Stimulated activated CD4-positive, alpha-beta T cell treated with anti-CD3 and anti-CD28 coated beads, Interleukin-2, amount 100 ng/mL, for 24 hours (primary cell): ENCODE measurements at regions not wholly inside any gene's neighbourhood (a gene's known extent, or its start where the extent isn't known, plus 50 kb on each side); places are given as distances from the start of the nearest gene placed in this dataset.

Experiments
- DNase-seq, 2 donors: peaks; one replicate each; pipeline ENCODE4 v3.0.0-alpha.2; 2020

DNA sequence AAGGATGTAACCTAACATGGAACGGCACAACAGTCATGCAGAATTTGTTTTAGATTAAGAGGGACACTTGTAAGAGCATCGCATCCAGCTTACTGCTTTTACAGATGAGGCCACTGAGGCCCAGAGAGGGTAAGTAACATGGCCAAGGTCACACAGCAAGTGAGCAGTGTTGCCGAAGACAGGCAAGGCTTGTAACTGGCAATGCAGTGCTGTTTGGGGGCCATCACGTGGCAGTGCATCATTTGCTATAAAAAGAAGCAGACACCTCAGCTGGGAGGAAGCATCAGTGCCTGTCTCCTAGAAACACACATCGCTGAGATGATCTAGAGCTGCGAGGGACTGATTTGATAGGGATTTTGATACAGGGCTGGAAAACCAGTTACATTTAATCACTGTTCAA is 108.2 kb upstream of the PROK2 start:
- no peak for DNase-seq

DNA sequence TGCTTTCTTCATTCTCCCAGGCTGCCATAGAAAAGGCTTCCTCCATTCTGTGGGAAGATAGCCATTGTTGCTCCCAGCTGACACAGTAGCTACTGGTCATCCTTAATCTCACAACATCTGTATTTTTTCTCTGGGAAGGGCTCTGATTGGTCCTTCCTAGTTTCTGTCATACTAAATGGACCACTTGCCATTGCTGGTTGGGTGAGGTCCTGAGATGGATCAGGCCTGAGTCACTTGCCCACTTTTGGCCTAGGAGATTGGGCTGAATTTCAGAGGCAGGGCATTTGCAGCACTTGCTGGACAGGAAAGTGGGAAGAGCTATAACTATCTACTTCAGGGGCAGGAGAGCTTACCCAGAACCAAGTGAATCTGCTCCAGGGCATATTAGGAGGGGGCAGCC is 106.5 kb upstream of the PROK2 start:
- DNase-seq, result no peak

DNA sequence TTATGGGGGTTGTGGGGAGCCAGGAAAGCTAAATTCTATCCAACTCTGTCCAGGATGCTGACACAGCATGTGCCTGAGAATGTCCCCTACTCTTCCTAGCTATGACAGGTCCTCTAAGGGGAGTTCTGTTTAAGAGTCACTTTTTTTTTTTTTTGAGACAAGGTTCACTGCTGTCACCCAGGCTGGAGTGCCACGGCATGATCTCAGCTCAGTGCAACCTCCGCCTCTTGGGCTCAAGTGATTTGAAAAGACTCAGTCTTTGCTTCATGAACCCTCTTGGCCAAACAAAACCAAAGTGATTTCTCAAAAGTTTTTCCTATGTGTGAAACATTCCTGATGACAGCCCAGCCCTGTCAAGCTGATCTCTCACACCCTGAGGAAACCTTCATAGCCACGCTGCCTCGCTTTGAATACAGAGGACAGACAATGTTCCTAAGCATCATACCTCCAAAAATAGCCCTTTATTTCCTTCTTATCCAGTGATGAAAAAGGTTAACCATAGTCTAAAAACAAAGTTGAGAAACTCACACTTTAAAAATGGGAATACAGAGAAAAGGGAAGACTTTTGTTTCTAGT is 105.5 kb upstream of the PROK2 start:
- no peak for DNase-seq

DNA sequence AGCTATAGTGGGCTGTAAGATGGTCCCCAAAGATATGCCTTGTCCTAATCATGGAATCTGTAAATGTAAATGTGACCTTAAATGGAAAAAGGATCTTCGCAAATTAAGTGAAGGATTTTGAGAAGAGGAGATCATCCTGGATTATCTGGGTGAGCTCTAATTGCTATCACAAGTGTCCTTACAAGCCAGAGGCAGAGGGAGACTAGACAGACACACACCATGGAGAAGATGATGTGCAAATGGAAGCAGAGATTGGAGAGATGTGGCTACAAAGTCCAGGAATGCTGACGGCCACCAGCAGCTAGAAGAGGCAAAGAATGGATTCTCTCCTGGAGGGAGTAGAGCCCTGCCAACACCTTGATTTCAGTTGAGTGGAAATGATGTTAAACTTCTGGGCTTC is 102.3 kb upstream of the PROK2 start:
- DNase-seq, result no peak

- DNase-seq, result no peak
Measured at GRCh38 chr3:71885006-71885405, 100.1 kb upstream of the PROK2 start.

DNA sequence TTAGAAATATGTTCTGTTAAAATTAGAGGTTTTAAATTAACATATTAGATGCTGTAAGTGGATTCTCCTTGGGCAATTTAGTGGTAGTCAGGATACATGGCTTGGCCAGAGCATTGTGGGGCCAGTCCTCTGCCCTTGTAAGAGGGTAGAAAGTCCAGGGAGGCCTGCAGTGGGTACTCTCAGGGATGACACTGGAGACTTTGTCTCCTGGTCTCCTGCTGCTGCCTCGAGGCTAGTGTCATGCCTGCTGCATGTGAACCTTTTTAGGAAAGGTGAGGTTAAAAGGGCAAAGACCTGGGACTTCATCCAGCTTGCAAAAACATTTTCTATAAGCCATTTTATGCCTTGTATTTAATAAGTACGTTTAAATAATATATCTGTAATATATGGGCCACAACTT is 96.8 kb upstream of the PROK2 start:
- no peak for DNase-seq

- DNase-seq, result no peak
Measured at GRCh38 chr3:71881041-71881440, 96.1 kb upstream of the PROK2 start.

GRCh38 chr3:71879089-71879488 is 94.1 kb upstream of the PROK2 start:
- DNase-seq, result no peak

GRCh38 chr3:71876135-71877105 is 91.5 kb upstream of the PROK2 start:
- DNase-seq, result no peak

GRCh38 chr3:71875461-71875947 is 90.6 kb upstream of the PROK2 start:
- peak; percentile 82 to 86 for DNase-seq

DNA sequence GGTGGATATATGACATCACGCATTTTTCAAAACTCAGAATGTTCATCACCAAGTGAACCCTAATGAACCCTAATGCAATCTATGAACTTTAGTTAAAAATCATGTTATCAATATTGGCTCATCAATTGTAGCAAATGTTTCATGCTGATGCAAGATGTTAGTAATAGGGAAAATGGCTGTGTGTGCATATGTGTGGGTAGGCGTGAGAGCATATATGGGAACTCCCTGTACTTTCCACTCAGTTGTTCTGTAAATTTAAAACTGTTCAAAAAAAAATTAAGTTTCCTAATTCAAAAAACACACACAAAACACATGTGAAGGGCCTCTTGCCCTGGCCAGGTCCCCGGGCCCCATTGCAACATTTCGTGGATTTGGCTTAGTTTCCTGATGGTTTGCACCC is 89.7 kb upstream of the PROK2 start:
- DNase-seq, result no peak

DNA sequence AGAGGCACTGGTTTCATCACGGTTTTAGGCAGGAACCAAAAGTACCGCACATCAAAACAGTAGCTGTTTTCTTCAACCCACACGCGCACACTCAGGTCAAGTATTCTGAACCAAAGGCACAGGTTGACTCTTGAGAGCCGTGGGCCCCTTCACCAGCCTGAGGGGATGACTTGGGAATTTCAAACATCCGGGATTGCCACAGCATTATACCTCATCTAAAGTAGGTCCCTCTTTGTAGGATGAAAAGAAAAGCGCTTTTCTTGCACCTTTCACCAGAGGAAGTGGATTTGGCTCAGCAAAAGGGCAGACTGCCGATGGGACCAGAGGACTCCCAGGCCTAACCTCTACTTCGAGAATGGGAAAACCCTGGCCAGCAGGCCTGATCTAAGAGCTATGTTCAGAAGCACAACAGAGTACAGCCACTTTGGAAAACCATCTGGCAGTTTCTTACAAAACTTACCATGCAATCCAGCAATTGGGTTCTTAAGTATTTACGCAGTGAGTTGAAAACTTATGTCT is 88.2 kb upstream of the PROK2 start:
- DNase-seq, result no peak

DNA sequence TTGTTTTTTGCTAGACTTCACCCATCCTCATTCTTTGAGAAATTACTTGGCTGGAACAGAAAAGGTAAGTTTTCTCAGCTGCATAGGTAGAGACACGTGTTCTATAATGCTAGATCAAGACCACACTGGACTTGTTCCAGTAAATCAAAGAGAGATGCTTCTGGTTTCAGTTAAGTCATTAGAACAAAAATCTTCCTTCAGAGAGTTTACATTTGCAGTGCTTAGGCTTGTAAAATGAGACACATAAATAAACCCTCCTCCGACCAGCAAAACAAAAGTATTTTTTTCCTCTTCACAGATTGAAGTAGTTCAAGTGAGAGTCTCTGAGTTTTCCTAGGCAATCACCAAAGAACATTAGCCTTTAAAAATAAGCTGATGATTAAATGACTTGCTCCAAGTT is 87.3 kb upstream of the PROK2 start:
- DNase-seq, result no peak

DNA sequence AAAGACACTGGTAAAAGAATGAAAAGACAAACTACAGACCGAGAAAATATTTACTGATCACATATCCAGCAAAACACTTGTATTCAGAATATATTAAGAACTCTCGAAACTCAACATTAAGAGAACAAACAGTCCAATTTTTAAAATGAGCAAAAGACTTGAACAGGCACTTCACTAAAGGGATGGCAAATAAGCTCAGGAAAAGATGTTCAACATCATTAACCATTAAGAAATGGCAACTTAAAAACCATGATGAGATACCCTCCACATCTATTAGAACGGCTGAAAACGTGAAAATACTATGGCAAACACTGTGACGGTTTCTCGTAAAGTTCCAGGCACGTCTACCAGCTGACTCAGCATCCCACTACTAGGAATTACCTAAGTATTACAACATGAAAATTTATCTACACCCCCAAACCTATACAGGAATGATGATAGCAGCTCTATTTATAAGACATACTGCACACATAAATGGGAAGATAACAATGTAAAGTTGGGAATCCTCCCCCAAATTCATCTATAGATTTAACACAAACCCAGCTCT is 86.1 kb upstream of the PROK2 start:
- DNase-seq, result no peak

GRCh38 chr3:71868876-71869275 is 83.9 kb upstream of the PROK2 start:
- DNase-seq, result no peak

DNA sequence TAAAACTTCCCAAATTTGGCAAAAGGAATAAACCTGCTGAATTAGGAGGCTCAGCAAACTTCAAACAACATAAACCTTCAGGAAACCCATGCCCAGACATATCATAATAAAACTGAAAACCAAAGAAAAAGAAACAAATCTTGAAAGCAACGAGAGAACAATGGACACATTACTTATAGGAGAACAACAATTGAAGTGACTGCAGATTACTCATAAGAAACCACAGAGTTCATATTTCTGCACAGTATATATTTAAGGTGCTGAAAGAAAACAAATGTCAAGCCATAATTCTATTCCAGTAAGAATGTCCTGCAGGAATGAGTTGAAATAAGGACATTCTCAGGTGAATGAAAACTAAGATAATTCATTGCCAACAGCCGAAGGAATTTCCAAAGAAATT is 80.8 kb upstream of the PROK2 start:
- no peak for DNase-seq

DNA sequence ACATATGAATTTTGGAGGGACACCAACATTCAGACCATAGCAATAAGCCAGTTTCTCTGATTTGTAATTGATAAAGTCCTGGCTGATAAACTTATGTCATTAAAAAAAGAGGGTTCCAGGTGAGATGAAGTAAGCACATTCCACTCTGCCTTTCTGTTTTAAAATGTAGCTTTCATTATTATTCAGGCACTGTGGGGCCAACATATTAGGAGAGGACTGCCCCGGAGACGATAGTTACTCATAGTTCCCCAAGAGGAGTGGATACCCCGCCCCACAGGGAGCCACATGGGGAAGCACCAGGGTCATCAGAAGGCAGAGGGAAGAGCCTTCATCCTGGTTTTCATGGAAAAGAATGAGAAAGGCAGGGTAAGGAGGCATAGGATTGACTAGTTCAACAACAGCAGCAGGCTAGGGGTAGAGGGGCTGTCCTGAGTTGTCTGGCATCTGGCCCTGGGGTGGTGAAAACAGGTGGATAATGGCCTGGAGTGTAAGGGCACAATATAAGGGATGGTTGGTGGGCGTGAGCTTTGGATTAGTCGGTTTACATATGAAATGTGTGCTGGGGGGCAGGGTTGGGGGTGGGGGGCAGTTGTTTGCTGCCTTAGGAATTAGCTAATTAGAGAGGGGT is 78.7 kb upstream of the PROK2 start:
- DNase-seq, result no peak

DNA sequence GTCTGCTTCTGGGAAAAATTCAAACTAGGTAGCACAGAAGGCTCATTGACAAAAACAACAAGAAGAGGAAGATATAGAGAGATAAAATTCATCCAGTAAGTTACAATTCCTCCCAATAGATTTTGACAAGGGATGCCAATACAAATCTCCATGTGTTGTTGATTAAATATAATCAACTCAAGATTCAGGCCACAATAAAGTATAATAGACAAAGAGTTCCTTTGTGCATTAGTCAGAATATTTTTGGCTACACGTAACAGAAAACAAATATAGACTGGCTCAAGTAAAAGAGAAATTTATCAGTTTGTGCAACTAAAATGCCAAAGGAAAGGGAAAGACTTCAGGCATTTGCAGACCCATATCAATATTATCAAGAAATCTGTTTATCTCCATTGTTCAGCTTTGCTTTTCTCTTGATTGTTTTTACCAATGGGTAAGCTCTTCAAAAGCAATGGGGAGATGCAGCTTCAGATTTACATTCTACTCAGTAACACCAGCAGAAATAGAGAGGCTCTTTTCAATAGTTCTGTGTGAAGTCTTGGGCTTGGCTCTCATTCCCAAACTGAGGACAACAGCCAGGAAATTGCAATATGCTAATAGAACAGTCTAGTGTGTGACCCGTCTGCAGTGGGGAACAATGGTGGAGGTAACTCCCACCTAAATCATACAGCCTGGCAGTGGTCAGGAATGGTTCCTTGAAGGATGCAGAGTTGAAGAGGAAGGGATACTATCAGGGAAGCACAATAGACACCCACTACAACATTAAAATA is 77.6 kb upstream of the PROK2 start:
- DNase-seq, result no peak

DNA sequence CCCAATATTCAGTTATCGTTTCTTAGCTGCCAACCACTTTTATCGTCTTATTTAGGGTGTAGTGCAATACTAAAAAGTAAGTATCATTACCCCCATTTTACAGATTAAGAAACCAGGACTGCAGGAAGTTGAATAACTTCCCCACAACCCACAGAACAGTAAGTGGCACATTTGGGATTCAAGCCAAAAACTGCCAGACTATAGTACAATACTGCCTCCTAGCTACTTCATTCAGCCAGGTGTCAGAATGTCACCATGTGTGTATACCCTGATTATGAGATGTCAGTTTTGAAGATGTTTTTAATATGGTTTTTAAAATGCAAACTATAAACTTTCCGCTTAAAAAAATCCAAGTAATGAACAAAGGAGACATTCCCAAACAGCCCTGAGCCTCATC is 74.2 kb upstream of the PROK2 start:
- DNase-seq, result no peak

- DNase-seq, result no peak
Measured at GRCh38 chr3:71858503-71859122, 73.7 kb upstream of the PROK2 start.

DNA sequence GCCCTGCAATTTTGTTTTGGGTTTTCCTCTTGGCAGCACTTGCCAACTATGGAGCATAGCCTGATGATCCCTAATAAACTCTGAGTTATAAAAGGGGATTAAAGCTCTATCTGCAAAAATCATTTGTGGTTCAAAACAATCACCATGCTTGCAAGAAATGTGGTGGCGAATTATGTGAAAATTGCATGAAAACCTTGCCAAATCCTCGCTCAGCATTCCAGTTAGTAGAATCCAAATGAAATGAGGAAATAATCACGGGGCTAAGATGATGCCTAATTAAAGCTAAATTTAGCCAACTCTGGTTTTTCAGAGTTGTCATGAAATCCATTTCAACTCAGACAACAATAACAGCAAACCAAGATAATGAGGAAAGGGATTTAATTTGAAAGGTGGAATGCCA is 73.0 kb upstream of the PROK2 start:
- DNase-seq, result no peak

DNA sequence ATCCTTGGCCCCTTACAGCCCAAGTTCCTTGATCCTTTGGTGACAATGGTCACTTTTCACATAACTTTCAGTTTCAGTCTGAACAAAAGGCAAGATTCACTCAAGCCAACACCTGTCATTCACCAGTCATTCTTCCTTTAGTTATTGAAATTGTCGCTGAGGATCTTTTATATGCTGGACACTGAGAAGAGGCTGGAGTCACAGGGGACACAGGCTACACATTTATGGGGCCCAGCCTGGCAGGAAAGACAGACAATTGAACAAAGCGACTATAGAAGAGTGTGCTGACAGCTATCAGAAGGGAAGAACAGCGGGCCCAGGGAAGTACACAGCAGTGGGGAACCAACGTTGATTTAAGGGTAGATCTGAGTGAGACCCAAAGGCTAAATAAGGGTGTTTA is 69.8 kb upstream of the PROK2 start:
- no peak for DNase-seq
